H9 (cell line): ENCODE measurements at regions not wholly inside any gene's neighbourhood (a gene's known extent, or its start where the extent isn't known, plus 50 kb on each side); places are given as distances from the start of the nearest gene placed in this dataset.

Source experiments
- DNase-seq: peaks from one replicate; pipeline ENCODE4 v3.0.0-alpha.2; 2017
- H2AFZ ChIP-seq: one replicate; pipeline ENCODE4 v1.6.1; 2013; ENCODE audit warnings: mild to moderate bottlenecking, low read length, control low read depth, moderate library complexity
- H2AK5ac ChIP-seq: 2 replicates; pipeline ENCODE4 v1.6.1; 2013; ENCODE audit warnings: low read length, control low read depth, mixed read lengths; ENCODE audit not compliant: insufficient read length
- H2BK120ac ChIP-seq: one replicate; pipeline ENCODE4 v1.6.1; 2013; ENCODE audit warnings: low read depth, mild to moderate bottlenecking, low read length, control low read depth, inconsistent platforms; ENCODE audit not compliant: poor library complexity, severe bottlenecking
- H2BK12ac ChIP-seq: 2 replicates; pipeline ENCODE4 v1.6.1; 2013; ENCODE audit warnings: low read length, control low read depth, mixed read lengths, low read depth; ENCODE audit not compliant: insufficient read length
- H2BK15ac ChIP-seq: 2 replicates; pipeline ENCODE4 v1.6.1; 2013; ENCODE audit warnings: low read depth, low read length, control low read depth
- H2BK20ac ChIP-seq: one replicate; pipeline ENCODE4 v1.6.1; 2013; ENCODE audit warnings: low read depth, mild to moderate bottlenecking, low read length, control low read depth, inconsistent platforms; ENCODE audit not compliant: poor library complexity, severe bottlenecking
- H2BK5ac ChIP-seq: 2 replicates; pipeline ENCODE4 v1.6.1; 2013; ENCODE audit warnings: low read length, control low read depth, mixed read lengths; ENCODE audit not compliant: insufficient read length
- H3K14ac ChIP-seq: 2 replicates; pipeline ENCODE4 v1.6.1; 2013; ENCODE audit warnings: low read length, control low read depth; ENCODE audit not compliant: insufficient read depth
- H3K18ac ChIP-seq: 2 replicates; pipeline ENCODE4 v1.6.1; 2013; ENCODE audit warnings: low read depth, mild to moderate bottlenecking, mixed read lengths, low read length, control low read depth; ENCODE audit not compliant: insufficient read length
- H3K23ac ChIP-seq: 2 replicates; pipeline ENCODE4 v1.6.1; 2013; ENCODE audit warnings: low read length, control low read depth, mixed read lengths, low read depth; ENCODE audit not compliant: insufficient read length
- H3K23me2 ChIP-seq: 2 replicates; pipeline ENCODE4 v1.6.1; 2013; ENCODE audit warnings: low read depth, mild to moderate bottlenecking, mixed read lengths, low read length, control low read depth; ENCODE audit not compliant: insufficient read length, poor library complexity, severe bottlenecking
- H3K27ac ChIP-seq: 2 replicates; pipeline ENCODE4 v1.5.1; 2013; ENCODE audit warnings: low read length, control low read depth, mixed read lengths, low read depth; ENCODE audit not compliant: insufficient read length
- H3K27me3 ChIP-seq: 2 replicates; pipeline ENCODE4 v1.6.1; 2013; ENCODE audit warnings: low read length, control low read depth, inconsistent platforms; ENCODE audit not compliant: insufficient read depth
- H3K4ac ChIP-seq: 2 replicates; pipeline ENCODE4 v1.6.1; 2013; ENCODE audit warnings: low read depth, mild to moderate bottlenecking, control low read depth, inconsistent platforms, low read length, moderate library complexity
- H3K4me1 ChIP-seq: 2 replicates; pipeline ENCODE4 v1.6.1; 2013; ENCODE audit warnings: low read length, control low read depth, inconsistent platforms; ENCODE audit not compliant: insufficient read depth
- H3K4me2 ChIP-seq: 2 replicates; pipeline ENCODE4 v1.6.1; 2013; ENCODE audit warnings: low read length, control low read depth, mixed read lengths; ENCODE audit not compliant: insufficient read length, insufficient read depth
- H3K56ac ChIP-seq: 2 replicates; pipeline ENCODE4 v1.6.1; 2013; ENCODE audit warnings: low read depth, mild to moderate bottlenecking, mixed read lengths, low read length, control low read depth; ENCODE audit not compliant: insufficient read length
- H3K79me1 ChIP-seq: 2 replicates; pipeline ENCODE4 v1.6.1; 2013; ENCODE audit warnings: low read depth, mild to moderate bottlenecking, moderate library complexity, low read length, control low read depth, inconsistent platforms; ENCODE audit not compliant: insufficient read depth, poor library complexity, severe bottlenecking
- H3K79me2 ChIP-seq: 2 replicates; pipeline ENCODE4 v1.6.1; 2013; ENCODE audit warnings: low read length, control low read depth, inconsistent platforms; ENCODE audit not compliant: insufficient read depth
- H3K9ac ChIP-seq: 2 replicates; pipeline ENCODE4 v1.6.1; 2013; ENCODE audit warnings: low read length, control low read depth, mixed read lengths; ENCODE audit not compliant: insufficient read length; ENCODE audit errors: extremely low read depth
- H3K9me3 ChIP-seq: one replicate; pipeline ENCODE4 v1.6.1; 2013; ENCODE audit warnings: low read depth, low read length, inconsistent platforms; ENCODE audit not compliant: control insufficient read depth
- H3T11ph ChIP-seq: one replicate; pipeline ENCODE4 v1.6.1; 2013; ENCODE audit warnings: mild to moderate bottlenecking, low read length, control low read depth, inconsistent platforms
- H4K20me1 ChIP-seq: one replicate; pipeline ENCODE4 v1.6.1; 2013; ENCODE audit not compliant: control insufficient read depth, insufficient read length, insufficient read depth
- H4K5ac ChIP-seq: 2 replicates; pipeline ENCODE4 v1.6.1; 2013; ENCODE audit warnings: low read depth, mild to moderate bottlenecking, mixed read lengths, low read length, control low read depth; ENCODE audit not compliant: insufficient read length
- H4K8ac ChIP-seq: replicated peaks from 2 replicates; pipeline ENCODE4 v1.6.1; 2013; ENCODE audit warnings: low read length, control low read depth, mixed read lengths, low read depth; ENCODE audit not compliant: insufficient read length
- H4K91ac ChIP-seq: 2 replicates; pipeline ENCODE4 v1.6.1; 2013; ENCODE audit warnings: low read depth, mild to moderate bottlenecking, moderate library complexity, mixed read lengths, low read length, control low read depth; ENCODE audit not compliant: insufficient read length
- H3K27ac Mint-ChIP-seq, 3 experiments: 2 replicates in 2 of 3; 3 replicates in 1 of 3; pipeline ENCODE4 v1.8.0; 2020 to 2021; ENCODE audit warnings: mixed read lengths in 3 of 3, mild to moderate bottlenecking in 1 of 3, moderate library complexity in 1 of 3
- H3K27me3 Mint-ChIP-seq: 2 replicates; pipeline ENCODE4 v1.8.0; 2021; ENCODE audit warnings: low read depth, mild to moderate bottlenecking, moderate library complexity, mixed read lengths
- H3K36me3 Mint-ChIP-seq, 3 experiments: 2 replicates in 2 of 3; 3 replicates in 1 of 3; pipeline ENCODE4 v1.8.0; 2020 to 2021; ENCODE audit warnings: low read depth in 3 of 3, mixed read lengths in 3 of 3; ENCODE audit not compliant: insufficient read depth in 1 of 3
- H3K4me1 Mint-ChIP-seq, 2 experiments: 2 replicates each; pipeline ENCODE4 v1.8.0; 2020; ENCODE audit warnings: mixed read lengths in 2 of 2
- H3K4me3 Mint-ChIP-seq, 2 experiments: 2 replicates in 1 of 2; 3 replicates in 1 of 2; pipeline ENCODE4 v1.8.0; 2020 to 2021; ENCODE audit warnings: mild to moderate bottlenecking in 2 of 2, mixed read lengths in 2 of 2, moderate library complexity in 1 of 2
- H3K9me3 Mint-ChIP-seq, 2 experiments: 2 replicates in 1 of 2; 3 replicates in 1 of 2; pipeline ENCODE4 v1.8.0; 2020; ENCODE audit warnings: mild to moderate bottlenecking in 2 of 2, mixed read lengths in 2 of 2, moderate library complexity in 1 of 2
- CTCF ChIP-seq: fragments of 200-600 bp; sonication (generic); conservative IDR thresholded peaks from 3 replicates; pipeline ENCODE4 v1.8.0; 2021; ENCODE audit warnings: antibody characterized with exemption, mild to moderate bottlenecking
- WGBS: extraction: QIAGEN DNeasy Blood & Tissue Kit; methylation state at CpG from one replicate; pipeline ENCODE4 v1.1.7; 2013; ENCODE audit warnings: missing lambda C conversion rate, low lambda C conversion rate, mixed read lengths; ENCODE audit not compliant: insufficient read length; ENCODE audit errors: extremely low coverage; 5-methylcytosine and 5-hydroxymethylcytosine counted together

- H3K56ac ChIP-seq: no peak overlapping the region
- H3K27me3 ChIP-seq: no peaks in the 10 kb centered on the region
- no peaks in the 10 kb centered on the region for H3K23me2 ChIP-seq
- no peak overlapping the region for H3K23ac ChIP-seq
- H3K27ac Mint-ChIP-seq: no peak overlapping the region
- no peaks in the 10 kb centered on the region for H3K9me3 ChIP-seq
- no peak overlapping the region for H3K4ac ChIP-seq
- H2BK12ac ChIP-seq: no peak overlapping the region
- H2BK20ac ChIP-seq: no peak overlapping the region
- no peak overlapping the region for H2BK5ac ChIP-seq
- DNase-seq: no peak
- no peak overlapping the region for H3K27ac ChIP-seq
- H3K4me3 Mint-ChIP-seq: no peak overlapping the region
- H2BK15ac ChIP-seq: no peak overlapping the region
- no peak for TF ChIP-seq CTCF
- no peak overlapping the region for H3K4me2 ChIP-seq
- H3T11ph ChIP-seq: no peak overlapping the region
- H3K27me3 Mint-ChIP-seq: peaks cover 13% of the 10 kb centered on the region
- H3K14ac ChIP-seq: peak overlapping the region; percentile 8; the same call in 1 of the 2 replicates
- H3K4me1 Mint-ChIP-seq: peaks cover 3 to 8% of the 10 kb centered on the region in 2 experiments; a peak in 2 of 4 replicates
- H4K91ac ChIP-seq: no peak overlapping the region
- peaks cover 0 to 8% (median 0%) of the 10 kb centered on the region in 3 experiments; a peak in 2 of 7 replicates for H3K36me3 Mint-ChIP-seq
- H3K4me1 ChIP-seq: no peaks in the 10 kb centered on the region
- no peaks in the 10 kb centered on the region for H4K20me1 ChIP-seq
- H3K79me1 ChIP-seq: no peaks in the 10 kb centered on the region
- no peaks in the 10 kb centered on the region for H3K79me2 ChIP-seq
- no CpG with 5 or more reads among the region's 13 CpGs for WGBS
- no peak overlapping the region for H3K9ac ChIP-seq
- H2AFZ ChIP-seq: no peak overlapping the region
- peak overlapping the region; percentile 50 for H2BK120ac ChIP-seq
- H4K5ac ChIP-seq: no peak overlapping the region
- H2AK5ac ChIP-seq: no peak overlapping the region
- H3K9me3 Mint-ChIP-seq: no peaks in the 10 kb centered on the region
- H4K8ac ChIP-seq: no peak overlapping the region
- no peak overlapping the region for H3K18ac ChIP-seq
Measured at GRCh38 chr5:3092664-3093063, 341.2 kb upstream of the IRX2 start.
